HepG2 (cell line): ENCODE measurements at regions not wholly inside any gene's neighbourhood (a gene's known extent, or its start where the extent isn't known, plus 50 kb on each side); places are given as distances from the start of the nearest gene placed in this dataset.

Source experiments
- ATAC-seq: fragments of 200-7000 bp; cut with Tn5 transposase; 3 replicates; pipeline ENCODE4 v1.9.1; 2020; ENCODE audit warnings: mild to moderate bottlenecking, moderate library complexity
- BruUV-seq: library from RNA; stranded (reverse); fragments of 400-500 nt; replicated peaks from 2 replicates; lab custom pipeline; 2021; lab: Mats Ljungman, UMichigan
- CTCF ChIA-PET: fragments of 300-600 bp; formaldehyde crosslinking; extraction: SDS; loops from one replicate; lab custom pipeline; 2021; ENCODE audit warnings: low total read pairs, inconsistent platforms, low intra/inter-chr PET ratio; lab: Yijun Ruan, JAX
- POLR2A ChIA-PET: fragments of 350-600 bp; sonication (Branson Sonifier 250); formaldehyde crosslinking; loops from one replicate; lab custom pipeline; 2020; ENCODE audit warnings: antibody characterized with exemption, inconsistent platforms; lab: Yijun Ruan, JAX
- DNase-seq: peaks from one replicate; pipeline ENCODE4 v3.0.0-alpha.2; 2015; ENCODE audit warnings: low spot score
- FAIRE-seq: peaks from 3 replicates; lab custom pipeline; 2011; peaks lifted over from hg19 to GRCh38; lab: Jason Lieb, UNC
- H2AFZ ChIP-seq: one replicate; pipeline ENCODE4 v1.6.1; 2011; ENCODE audit warnings: low read length, inconsistent platforms
- H3K27ac ChIP-seq: fragments of 300-600 bp; 3 replicates; pipeline ENCODE4 v1.8.0; 2011; ENCODE audit warnings: mixed run types, mild to moderate bottlenecking, mixed read lengths, low read length, inconsistent platforms; ENCODE audit not compliant: insufficient read depth; ENCODE audit errors: extremely low read length
- H3K27me3 ChIP-seq, 2 experiments: fragments of 200-600 bp in 1 of 2; 2 replicates in 1 of 2; 3 replicates in 1 of 2; pipeline versions ENCODE4 v1.6.0 to v1.8.0; 2011; ENCODE audit warnings: low read length in 2 of 2, mild to moderate bottlenecking in 2 of 2, moderate library complexity in 2 of 2, inconsistent platforms in 1 of 2; ENCODE audit not compliant: insufficient read depth in 2 of 2, control insufficient read depth in 1 of 2
- H3K36me3 ChIP-seq, 2 experiments: fragments of 200-600 bp in 1 of 2; replicated peaks in 1 of 2; 2 replicates in 1 of 2; 3 replicates in 1 of 2; pipeline versions ENCODE4 v1.5.1 to v1.8.0; 2011; ENCODE audit warnings: low read length in 2 of 2, inconsistent platforms in 1 of 2; ENCODE audit not compliant: insufficient read depth in 2 of 2, control insufficient read depth in 1 of 2
- H3K4me1 ChIP-seq: 2 replicates; pipeline ENCODE4 v1.5.1; 2012; ENCODE audit warnings: low read length, inconsistent platforms; ENCODE audit not compliant: insufficient read depth
- H3K4me2 ChIP-seq: 2 replicates; pipeline ENCODE4 v1.6.0; 2011; ENCODE audit warnings: low read depth, low read length, inconsistent platforms
- H3K4me3 ChIP-seq, 3 experiments: fragments of 200-600 bp in 1 of 3; sonication (generic), shearing (Covaris generic) in 1 of 3; replicated peaks in 1 of 3; 2 replicates each; pipeline ENCODE4 v1.5.1; 2011 to 2016; ENCODE audit warnings: low read length in 3 of 3, inconsistent platforms in 2 of 3, low read depth in 2 of 3, mild to moderate bottlenecking in 2 of 3, control low read depth in 1 of 3, mixed read lengths in 1 of 3; ENCODE audit not compliant: insufficient read depth in 1 of 3
- H3K79me2 ChIP-seq: one replicate; pipeline ENCODE4 v1.6.1; 2011; ENCODE audit warnings: low read length, inconsistent platforms; ENCODE audit not compliant: insufficient read depth
- H3K9ac ChIP-seq: 2 replicates; pipeline ENCODE4 v1.6.0; 2011; ENCODE audit warnings: mild to moderate bottlenecking, low read depth, low read length, inconsistent platforms; ENCODE audit not compliant: insufficient read depth
- H3K9me3 ChIP-seq: 2 replicates; pipeline ENCODE4 v1.5.1; 2012; ENCODE audit warnings: mild to moderate bottlenecking, low read length
- H4K20me1 ChIP-seq: 2 replicates; pipeline ENCODE4 v1.6.0; 2011; ENCODE audit warnings: inconsistent platforms, mild to moderate bottlenecking, low read length, moderate library complexity; ENCODE audit not compliant: insufficient read depth
- ELF1 ChIP-seq: sonication (generic); formaldehyde crosslinking; IDR thresholded peaks from 2 replicates; pipeline ENCODE4 v1.4.0; 2020; ENCODE audit warnings: missing genetic modification reagents
- GTF3A ChIP-seq: sonication (generic); formaldehyde crosslinking; conservative IDR thresholded peaks from 2 replicates; pipeline ENCODE4 v1.4.0; 2020; ENCODE audit warnings: mild to moderate bottlenecking, missing genetic modification reagents
- IKZF4 ChIP-seq: sonication (generic); formaldehyde crosslinking; IDR thresholded peaks from 2 replicates; pipeline ENCODE4 v1.5.1; 2020; ENCODE audit warnings: borderline replicate concordance, mild to moderate bottlenecking, low read depth, missing genetic modification reagents; ENCODE audit errors: not compliant biosample characterization
- MXD4 ChIP-seq: IDR thresholded peaks from 2 replicates; pipeline ENCODE4 v1.6.1; 2016; ENCODE audit warnings: mild to moderate bottlenecking, missing biosample characterization, missing genetic modification reagents
- NBN ChIP-seq: fragments of 450-650 bp; conservative IDR thresholded peaks from 2 replicates; pipeline ENCODE4 v1.6.1; 2017
- NR3C1 ChIP-seq: sonication (generic); formaldehyde crosslinking; IDR thresholded peaks from 2 replicates; pipeline ENCODE4 v1.4.0; 2020; ENCODE audit warnings: missing genetic modification reagents
- PAX8 ChIP-seq: sonication (generic); formaldehyde crosslinking; IDR thresholded peaks from 2 replicates; pipeline ENCODE4 v1.8.0; 2022; ENCODE audit warnings: mild to moderate bottlenecking, missing genetic modification reagents, borderline replicate concordance
- RFXANK ChIP-seq: IDR thresholded peaks from 2 replicates; pipeline ENCODE4 v1.6.1; 2016
- SNAI1 ChIP-seq: sonication (generic); formaldehyde crosslinking; IDR thresholded peaks from 2 replicates; pipeline ENCODE4 v1.5.0; 2020; ENCODE audit warnings: mild to moderate bottlenecking, missing genetic modification reagents, borderline replicate concordance
- SP1 ChIP-seq, 2 experiments: fragments of 450-650 bp in 1 of 2; sonication (generic) in 1 of 2; formaldehyde crosslinking in 1 of 2; IDR thresholded peaks; 2 replicates each; pipeline versions ENCODE4 v1.4.0 to v1.6.1; 2016 to 2020; ENCODE audit warnings: missing genetic modification reagents in 1 of 2
- ZNF143 ChIP-seq: sonication (generic); formaldehyde crosslinking; IDR thresholded peaks from 2 replicates; pipeline ENCODE4 v1.4.0; 2020; ENCODE audit warnings: missing genetic modification reagents
- ZNF354B ChIP-seq: sonication (generic); formaldehyde crosslinking; IDR thresholded peaks from 2 replicates; pipeline ENCODE4 v1.8.0; 2022; ENCODE audit warnings: mild to moderate bottlenecking, missing genetic modification reagents
- ZNF674 ChIP-seq: sonication (generic); formaldehyde crosslinking; IDR thresholded peaks from 2 replicates; pipeline ENCODE4 v1.5.0; 2020; ENCODE audit warnings: low read depth, mild to moderate bottlenecking, missing genetic modification reagents
- WGBS: methylation state at CpG from one replicate; pipeline ENCODE4 v1.1.6; 2017; ENCODE audit warnings: low lambda C conversion rate; 5-methylcytosine and 5-hydroxymethylcytosine counted together
- in situ Hi-C: cut with HindIII; loops from 2 replicates; pipeline ENCODE4 v1.10.0; 2017; ENCODE audit warnings: low pct_unique_long_range_greater_than_20kb; ENCODE audit not compliant: extremely low pct_ligation_motif_present
- intact Hi-C: fragments of 100-400 bp; cut with micrococcal nuclease; formaldehyde crosslinking; loops from one replicate; pipeline ENCODE4 v1.10.0; 2022; ENCODE audit not compliant: unreplicated experiment
- TF ChIP-seq, protein P1 (sequence below): fragments of 450-650 bp; IDR thresholded peaks from 2 replicates; pipeline ENCODE4 v1.6.1; 2016
- TF ChIP-seq, protein P2 (sequence below): sonication (generic); formaldehyde crosslinking; IDR thresholded peaks from 2 replicates; pipeline ENCODE4 v1.4.0; 2020; ENCODE audit warnings: missing genetic modification reagents
- TF ChIP-seq, protein P3 (sequence below): sonication (generic); formaldehyde crosslinking; conservative IDR thresholded peaks from 2 replicates; pipeline ENCODE4 v1.8.1; 2023; ENCODE audit warnings: missing genetic modification reagents
- TF ChIP-seq, protein P4 (sequence below): sonication (generic); formaldehyde crosslinking; conservative IDR thresholded peaks from 2 replicates; pipeline ENCODE4 v1.4.0; 2020; ENCODE audit warnings: mild to moderate bottlenecking, missing genetic modification reagents, moderate library complexity

DNA sequence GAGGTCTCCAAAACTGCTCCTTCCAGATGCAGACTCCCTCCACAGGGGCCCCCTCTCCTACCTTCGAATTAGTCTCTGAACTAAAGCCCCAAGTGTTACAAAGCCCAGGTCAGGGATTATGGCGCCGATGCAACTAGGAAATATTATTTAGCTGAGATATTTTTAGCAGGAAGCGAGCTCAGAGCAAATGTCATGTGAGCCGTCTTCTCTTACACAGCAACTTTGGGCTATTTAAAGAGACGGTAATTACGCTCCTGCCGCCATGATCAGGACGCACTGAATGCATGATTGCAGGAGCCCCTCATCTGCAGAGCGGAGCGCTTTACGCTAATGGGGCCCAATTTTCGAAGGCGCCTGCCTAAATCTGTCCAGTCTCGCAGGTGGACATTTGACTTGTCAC lies 55.3 kb upstream of the TARDBP start (continued):
- TF ChIP-seq, protein P1, sequence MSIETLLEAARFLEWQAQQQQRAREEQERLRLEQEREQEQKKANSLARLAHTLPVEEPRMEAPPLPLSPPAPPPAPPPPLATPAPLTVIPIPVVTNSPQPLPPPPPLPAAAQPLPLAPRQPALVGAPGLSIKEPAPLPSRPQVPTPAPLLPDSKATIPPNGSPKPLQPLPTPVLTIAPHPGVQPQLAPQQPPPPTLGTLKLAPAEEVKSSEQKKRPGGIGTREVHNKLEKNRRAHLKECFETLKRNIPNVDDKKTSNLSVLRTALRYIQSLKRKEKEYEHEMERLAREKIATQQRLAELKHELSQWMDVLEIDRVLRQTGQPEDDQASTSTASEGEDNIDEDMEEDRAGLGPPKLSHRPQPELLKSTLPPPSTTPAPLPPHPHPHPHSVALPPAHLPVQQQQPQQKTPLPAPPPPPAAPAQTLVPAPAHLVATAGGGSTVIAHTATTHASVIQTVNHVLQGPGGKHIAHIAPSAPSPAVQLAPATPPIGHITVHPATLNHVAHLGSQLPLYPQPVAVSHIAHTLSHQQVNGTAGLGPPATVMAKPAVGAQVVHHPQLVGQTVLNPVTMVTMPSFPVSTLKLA, result no peak
- TF ChIP-seq SNAI1 (CRISPR knock-in tag), result no peak
- no peak for TF ChIP-seq ZNF354B
- no peak for TF ChIP-seq MXD4 (CRISPR knock-in tag)
- TF ChIP-seq NR3C1 (CRISPR knock-in tag), result no peak

DNA sequence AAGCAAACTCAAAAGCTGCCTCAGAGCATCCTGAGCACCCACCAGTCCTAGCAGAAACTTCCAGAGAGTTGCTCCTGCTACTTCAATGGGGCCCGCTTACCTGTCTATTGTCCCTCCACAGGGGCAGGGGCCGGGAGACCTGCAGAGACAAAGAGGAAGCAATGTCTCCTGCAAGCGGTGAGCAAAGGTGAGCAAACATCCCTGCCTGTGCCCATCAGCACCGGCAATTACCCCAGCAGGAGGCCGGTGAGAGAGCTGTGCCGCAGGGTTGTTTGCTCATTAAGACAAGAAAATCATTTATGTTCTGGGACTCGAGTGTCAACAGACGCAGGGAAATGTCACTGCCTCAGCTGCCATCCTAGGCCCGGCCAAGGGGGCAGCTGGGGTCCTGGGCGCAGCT lies 53.8 kb upstream of the TARDBP start:
- no peak for FAIRE-seq
- no peak for DNase-seq
- ATAC-seq, result no peak
- H3K9ac ChIP-seq, result no peak overlapping the region
- in situ Hi-C loops (no loop called here), intact Hi-C loops (no loop called here)
- ChIA-PET CTCF (no interaction called here), POLR2A (no interaction called here)
- H4K20me1 ChIP-seq, result no peaks in the 10 kb centered on the region
- no peaks in the 10 kb centered on the region for H3K79me2 ChIP-seq
- H3K27me3 ChIP-seq, result peaks cover 4 to 46% of the 10 kb centered on the region in 2 experiments
- no peak overlapping the region for H3K4me2 ChIP-seq
- H3K4me1 ChIP-seq, result peaks cover 11% of the 10 kb centered on the region
- no peak overlapping the region for H3K27ac ChIP-seq
- no peak overlapping the region for H3K4me3 ChIP-seq
- no peak for TF ChIP-seq IKZF4 (CRISPR knock-in tag)
- TF ChIP-seq ZNF143 (CRISPR knock-in tag), result no peak
- no peak for TF ChIP-seq ZNF674 (CRISPR knock-in tag)
- TF ChIP-seq NBN, result no peak
- TF ChIP-seq, protein P2, sequence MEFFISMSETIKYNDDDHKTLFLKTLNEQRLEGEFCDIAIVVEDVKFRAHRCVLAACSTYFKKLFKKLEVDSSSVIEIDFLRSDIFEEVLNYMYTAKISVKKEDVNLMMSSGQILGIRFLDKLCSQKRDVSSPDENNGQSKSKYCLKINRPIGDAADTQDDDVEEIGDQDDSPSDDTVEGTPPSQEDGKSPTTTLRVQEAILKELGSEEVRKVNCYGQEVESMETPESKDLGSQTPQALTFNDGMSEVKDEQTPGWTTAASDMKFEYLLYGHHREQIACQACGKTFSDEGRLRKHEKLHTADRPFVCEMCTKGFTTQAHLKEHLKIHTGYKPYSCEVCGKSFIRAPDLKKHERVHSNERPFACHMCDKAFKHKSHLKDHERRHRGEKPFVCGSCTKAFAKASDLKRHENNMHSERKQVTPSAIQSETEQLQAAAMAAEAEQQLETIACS (CRISPR knock-in tag), result no peak
- TF ChIP-seq, protein P3, sequence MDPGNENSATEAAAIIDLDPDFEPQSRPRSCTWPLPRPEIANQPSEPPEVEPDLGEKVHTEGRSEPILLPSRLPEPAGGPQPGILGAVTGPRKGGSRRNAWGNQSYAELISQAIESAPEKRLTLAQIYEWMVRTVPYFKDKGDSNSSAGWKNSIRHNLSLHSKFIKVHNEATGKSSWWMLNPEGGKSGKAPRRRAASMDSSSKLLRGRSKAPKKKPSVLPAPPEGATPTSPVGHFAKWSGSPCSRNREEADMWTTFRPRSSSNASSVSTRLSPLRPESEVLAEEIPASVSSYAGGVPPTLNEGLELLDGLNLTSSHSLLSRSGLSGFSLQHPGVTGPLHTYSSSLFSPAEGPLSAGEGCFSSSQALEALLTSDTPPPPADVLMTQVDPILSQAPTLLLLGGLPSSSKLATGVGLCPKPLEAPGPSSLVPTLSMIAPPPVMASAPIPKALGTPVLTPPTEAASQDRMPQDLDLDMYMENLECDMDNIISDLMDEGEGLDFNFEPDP (CRISPR knock-in tag), result no peak
- no peak for TF ChIP-seq GTF3A (CRISPR knock-in tag)
- no peak for TF ChIP-seq ELF1
- TF ChIP-seq SP1 (IDR thresholded peaks at IDR 0.05), result no peak
- no peak for TF ChIP-seq SP1 (CRISPR knock-in tag; IDR thresholded peaks at IDR 0.05)
- TF ChIP-seq, protein P4, sequence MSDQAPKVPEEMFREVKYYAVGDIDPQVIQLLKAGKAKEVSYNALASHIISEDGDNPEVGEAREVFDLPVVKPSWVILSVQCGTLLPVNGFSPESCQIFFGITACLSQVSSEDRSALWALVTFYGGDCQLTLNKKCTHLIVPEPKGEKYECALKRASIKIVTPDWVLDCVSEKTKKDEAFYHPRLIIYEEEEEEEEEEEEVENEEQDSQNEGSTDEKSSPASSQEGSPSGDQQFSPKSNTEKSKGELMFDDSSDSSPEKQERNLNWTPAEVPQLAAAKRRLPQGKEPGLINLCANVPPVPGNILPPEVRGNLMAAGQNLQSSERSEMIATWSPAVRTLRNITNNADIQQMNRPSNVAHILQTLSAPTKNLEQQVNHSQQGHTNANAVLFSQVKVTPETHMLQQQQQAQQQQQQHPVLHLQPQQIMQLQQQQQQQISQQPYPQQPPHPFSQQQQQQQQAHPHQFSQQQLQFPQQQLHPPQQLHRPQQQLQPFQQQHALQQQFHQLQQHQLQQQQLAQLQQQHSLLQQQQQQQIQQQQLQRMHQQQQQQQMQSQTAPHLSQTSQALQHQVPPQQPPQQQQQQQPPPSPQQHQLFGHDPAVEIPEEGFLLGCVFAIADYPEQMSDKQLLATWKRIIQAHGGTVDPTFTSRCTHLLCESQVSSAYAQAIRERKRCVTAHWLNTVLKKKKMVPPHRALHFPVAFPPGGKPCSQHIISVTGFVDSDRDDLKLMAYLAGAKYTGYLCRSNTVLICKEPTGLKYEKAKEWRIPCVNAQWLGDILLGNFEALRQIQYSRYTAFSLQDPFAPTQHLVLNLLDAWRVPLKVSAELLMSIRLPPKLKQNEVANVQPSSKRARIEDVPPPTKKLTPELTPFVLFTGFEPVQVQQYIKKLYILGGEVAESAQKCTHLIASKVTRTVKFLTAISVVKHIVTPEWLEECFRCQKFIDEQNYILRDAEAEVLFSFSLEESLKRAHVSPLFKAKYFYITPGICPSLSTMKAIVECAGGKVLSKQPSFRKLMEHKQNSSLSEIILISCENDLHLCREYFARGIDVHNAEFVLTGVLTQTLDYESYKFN (CRISPR knock-in tag), result no peak
- no peak for TF ChIP-seq RFXANK
- no peak for TF ChIP-seq PAX8 (CRISPR knock-in tag)
- H2AFZ ChIP-seq, result no peak overlapping the region
- WGBS, result 5% methylated on average over 5 of the region's 10 CpGs
- no TSS peak for BruUV-seq
- no peaks in the 10 kb centered on the region for H3K36me3 ChIP-seq
- no peaks in the 10 kb centered on the region for H3K9me3 ChIP-seq
